Body of pancreas (tissue), 4 donors: ENCODE measurements at regions not wholly inside any gene's neighbourhood (a gene's known extent, or its start where the extent isn't known, plus 50 kb on each side); places are given as distances from the start of the nearest gene placed in this dataset.

ENCODE experiments used
- ATAC-seq: fragments of 150-250 bp; one replicate; pipeline ENCODE4 v1.9.1; 2016
- DNase-seq, 4 donors: peaks; one replicate each; pipeline ENCODE4 v3.0.0-alpha.2; 2019
- H3K27ac ChIP-seq, 4 donors: fragments of 200-600 bp; sonication (generic); 1 replicate in 3 of 4; 2 replicates in 1 of 4; pipeline versions ENCODE4 v1.5.1 to v1.6.1; 2016 to 2019; ENCODE audit warnings: mild to moderate bottlenecking in 1 of 4, mixed read lengths in 1 of 4, moderate library complexity in 1 of 4
- H3K27me3 ChIP-seq, 2 donors: fragments of 200-600 bp; sonication (generic); one replicate each; pipeline ENCODE4 v1.6.0; 2016; ENCODE audit warnings: mild to moderate bottlenecking in 1 of 2
- H3K36me3 ChIP-seq, 2 donors: fragments of 200-600 bp; sonication (generic); replicated peaks in 1 of 2; 2 replicates each; pipeline ENCODE4 v1.5.1; 2016; ENCODE audit warnings: low read depth in 2 of 2; ENCODE audit not compliant: insufficient read depth in 1 of 2
- H3K4me1 ChIP-seq: fragments of 200-600 bp; sonication (generic); one replicate; pipeline ENCODE4 v1.6.0; 2016
- H3K4me3 ChIP-seq, 2 donors: fragments of 200-600 bp; sonication (generic); 1 replicate in 1 of 2; 2 replicates in 1 of 2; pipeline ENCODE4 v1.5.1; 2016 to 2019
- H3K9me3 ChIP-seq, 3 donors: fragments of 200-600 bp; sonication (generic); 1 replicate in 2 of 3; 2 replicates in 1 of 3; pipeline ENCODE4 v1.5.1; 2016
- POLR2A ChIP-seq, 3 donors: fragments of 450-650 bp; IDR thresholded peaks; one replicate each; pipeline ENCODE4 v1.6.1; 2016; ENCODE audit warnings: antibody characterized with exemption in 3 of 3, mild to moderate bottlenecking in 2 of 3
- WGBS, 2 donors: methylation state at CpG; one replicate each; pipeline ENCODE4 v1.1.5; 2017; 5-methylcytosine and 5-hydroxymethylcytosine counted together
- intact Hi-C: fragments of 100-400 bp; cut with DNase I; formaldehyde crosslinking; loops from one replicate; pipeline ENCODE4 v1.15.1; 2023
- TF ChIP-seq, protein P1 (sequence below), 7 experiments: fragments of 450-650 bp in 4 of 7; fragments of 200-600 bp in 3 of 7; sonication (generic) in 3 of 7; IDR thresholded peaks; one replicate each; pipeline ENCODE4 v1.5.1; 2016 to 2019; ENCODE audit warnings: antibody characterized with exemption in 7 of 7

DNA sequence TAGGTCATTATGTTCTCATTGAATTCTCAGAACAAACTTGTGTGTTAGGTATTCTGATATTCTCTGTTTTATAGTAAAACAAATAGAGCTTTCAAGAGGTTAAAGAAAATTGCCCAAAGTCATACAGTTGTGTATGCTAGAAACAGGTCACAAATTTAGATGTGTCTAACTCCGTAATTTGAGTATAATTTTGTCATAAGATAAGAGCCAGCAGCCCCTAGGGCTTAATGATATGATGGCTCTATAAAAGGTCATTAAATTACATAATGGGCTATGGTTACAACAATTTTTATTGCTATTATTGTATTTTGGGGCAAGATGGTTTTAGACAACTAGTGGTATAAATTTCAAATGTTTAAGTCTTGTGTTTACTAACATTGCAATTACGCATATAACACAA lies 701.9 kb downstream of the LUZP2 start:
- DNase-seq (no peak), ATAC-seq (no peak)
- 54 to 56% methylated on average over 2 of the region's 2 CpGs for WGBS, 2 donors
- intact Hi-C loops: no loop called here
- Histone ChIP-seq H3K27ac (no peak overlapping the region), H3K4me3 (no peak overlapping the region), H3K27me3 (no peaks in the 10 kb centered on the region), H3K36me3 (no peaks in the 10 kb centered on the region), H3K4me1 (no peaks in the 10 kb centered on the region), H3K9me3 (no peaks in the 10 kb centered on the region)
- TF ChIP-seq, protein P1, sequence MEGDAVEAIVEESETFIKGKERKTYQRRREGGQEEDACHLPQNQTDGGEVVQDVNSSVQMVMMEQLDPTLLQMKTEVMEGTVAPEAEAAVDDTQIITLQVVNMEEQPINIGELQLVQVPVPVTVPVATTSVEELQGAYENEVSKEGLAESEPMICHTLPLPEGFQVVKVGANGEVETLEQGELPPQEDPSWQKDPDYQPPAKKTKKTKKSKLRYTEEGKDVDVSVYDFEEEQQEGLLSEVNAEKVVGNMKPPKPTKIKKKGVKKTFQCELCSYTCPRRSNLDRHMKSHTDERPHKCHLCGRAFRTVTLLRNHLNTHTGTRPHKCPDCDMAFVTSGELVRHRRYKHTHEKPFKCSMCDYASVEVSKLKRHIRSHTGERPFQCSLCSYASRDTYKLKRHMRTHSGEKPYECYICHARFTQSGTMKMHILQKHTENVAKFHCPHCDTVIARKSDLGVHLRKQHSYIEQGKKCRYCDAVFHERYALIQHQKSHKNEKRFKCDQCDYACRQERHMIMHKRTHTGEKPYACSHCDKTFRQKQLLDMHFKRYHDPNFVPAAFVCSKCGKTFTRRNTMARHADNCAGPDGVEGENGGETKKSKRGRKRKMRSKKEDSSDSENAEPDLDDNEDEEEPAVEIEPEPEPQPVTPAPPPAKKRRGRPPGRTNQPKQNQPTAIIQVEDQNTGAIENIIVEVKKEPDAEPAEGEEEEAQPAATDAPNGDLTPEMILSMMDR (IDR thresholded peaks at IDR 0.05): no peak
- TF ChIP-seq POLR2A (IDR thresholded peaks at IDR 0.05): no peak

DNA sequence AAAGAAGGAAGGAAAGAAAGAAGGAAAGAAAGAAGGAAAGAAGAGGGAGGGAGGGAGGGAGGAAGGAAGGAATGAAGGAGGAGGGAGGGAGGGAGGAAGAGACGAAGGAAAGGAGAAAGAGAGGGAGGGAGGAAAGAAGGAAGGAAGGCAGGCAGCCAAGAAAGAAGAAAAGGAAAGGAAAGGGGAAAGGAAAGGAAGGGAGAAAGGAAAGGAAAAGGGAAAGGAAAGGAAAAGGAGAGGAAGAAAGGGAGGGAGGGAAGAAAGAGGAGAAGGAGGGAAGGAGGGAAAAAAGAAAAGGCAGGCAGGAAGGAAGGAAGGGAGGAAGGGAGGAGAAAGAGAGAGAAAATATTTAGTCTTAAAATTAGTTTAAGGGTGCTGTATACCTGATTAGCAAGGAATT lies 704.1 kb downstream of the LUZP2 start:
- Histone ChIP-seq H3K27ac (no peak overlapping the region), H3K36me3 (no peaks in the 10 kb centered on the region), H3K27me3 (no peaks in the 10 kb centered on the region), H3K4me3 (no peak overlapping the region), H3K9me3 (no peaks in the 10 kb centered on the region), H3K4me1 (no peaks in the 10 kb centered on the region)
- TF ChIP-seq POLR2A (IDR thresholded peaks at IDR 0.05): no peak
- TF ChIP-seq, protein P1 (IDR thresholded peaks at IDR 0.05): no peak
- intact Hi-C loops: no loop called here
- DNase-seq (no peak), ATAC-seq (no peak)
- WGBS, 2 donors: 38 to 50% methylated on average over 1 of the region's 1 CpG

DNA sequence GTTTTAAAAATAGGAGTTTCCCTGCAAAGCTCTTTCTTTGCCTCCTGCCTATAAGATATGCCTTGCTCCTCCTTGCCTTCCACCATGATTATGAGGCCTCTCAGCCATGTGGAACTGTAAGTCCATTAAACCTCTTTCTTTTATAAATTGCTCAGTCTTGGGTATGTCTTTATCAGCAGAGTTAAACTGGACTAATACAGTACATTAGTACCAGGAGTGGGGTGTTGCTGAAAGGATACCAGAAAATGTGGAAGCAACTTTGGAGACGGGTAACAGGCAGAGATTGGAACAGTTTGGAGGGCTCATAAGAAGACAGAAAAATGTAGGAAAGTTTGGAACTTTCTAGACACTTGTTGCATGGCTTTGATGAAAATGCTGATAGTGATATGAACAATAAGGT lies 709.9 kb downstream of the LUZP2 start:
- Histone ChIP-seq H3K9me3 (peaks cover 0 to 5% (median 0%) of the 10 kb centered on the region in 3 donors), H3K27ac (no peak overlapping the region), H3K4me1 (no peaks in the 10 kb centered on the region), H3K36me3 (no peaks in the 10 kb centered on the region), H3K27me3 (no peaks in the 10 kb centered on the region), H3K4me3 (no peak overlapping the region)
- WGBS, 2 donors: 52 to 53% methylated on average over 1 of the region's 1 CpG
- intact Hi-C loops: no loop called here
- TF ChIP-seq POLR2A (IDR thresholded peaks at IDR 0.05): no peak
- TF ChIP-seq, protein P1 (IDR thresholded peaks at IDR 0.05): no peak
- no peak for ATAC-seq
- DNase-seq: no peak

DNA sequence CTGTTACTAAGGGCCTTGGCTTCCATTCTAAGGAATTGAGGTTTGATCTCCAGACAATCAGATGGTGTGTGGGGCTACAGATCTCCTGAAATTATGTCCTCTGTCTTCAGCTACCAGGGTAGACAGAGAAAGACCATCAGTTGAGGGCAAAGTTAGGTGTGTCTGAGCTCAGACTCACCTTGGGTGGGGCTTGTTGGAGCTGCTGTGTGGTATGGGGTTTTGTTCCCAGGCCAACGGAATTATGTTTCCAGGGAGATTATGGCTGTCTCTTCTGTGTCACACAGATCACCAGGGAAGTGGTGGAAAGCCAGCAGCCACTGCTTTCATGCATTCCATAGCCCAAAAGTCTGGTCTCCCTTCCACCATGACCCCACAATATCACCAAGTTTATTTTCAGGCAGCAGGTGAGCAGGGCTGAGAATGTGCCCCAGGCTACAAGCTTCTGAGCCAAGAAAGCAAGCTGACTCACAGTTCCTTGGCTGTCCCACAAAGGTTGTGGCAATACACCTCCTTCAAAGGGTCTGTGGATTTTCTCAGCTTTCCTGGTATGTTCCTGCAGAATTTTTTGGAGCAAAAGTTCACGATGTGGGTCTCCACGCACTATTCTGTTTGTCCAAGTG lies 714.9 kb downstream of the LUZP2 start:
- no peak for TF ChIP-seq POLR2A (IDR thresholded peaks at IDR 0.05)
- TF ChIP-seq, protein P1 (IDR thresholded peaks at IDR 0.05): no peak
- Histone ChIP-seq H3K36me3 (no peaks in the 10 kb centered on the region), H3K4me3 (no peak overlapping the region), H3K4me1 (no peaks in the 10 kb centered on the region), H3K9me3 (peaks cover 0 to 4% (median 0%) of the 10 kb centered on the region in 3 donors), H3K27ac (no peak overlapping the region), H3K27me3 (no peaks in the 10 kb centered on the region)
- 65 to 73% methylated on average over 3 of the region's 3 CpGs for WGBS, 2 donors
- no peak for ATAC-seq
- DNase-seq: no peak
- intact Hi-C loops: no loop called here

DNA sequence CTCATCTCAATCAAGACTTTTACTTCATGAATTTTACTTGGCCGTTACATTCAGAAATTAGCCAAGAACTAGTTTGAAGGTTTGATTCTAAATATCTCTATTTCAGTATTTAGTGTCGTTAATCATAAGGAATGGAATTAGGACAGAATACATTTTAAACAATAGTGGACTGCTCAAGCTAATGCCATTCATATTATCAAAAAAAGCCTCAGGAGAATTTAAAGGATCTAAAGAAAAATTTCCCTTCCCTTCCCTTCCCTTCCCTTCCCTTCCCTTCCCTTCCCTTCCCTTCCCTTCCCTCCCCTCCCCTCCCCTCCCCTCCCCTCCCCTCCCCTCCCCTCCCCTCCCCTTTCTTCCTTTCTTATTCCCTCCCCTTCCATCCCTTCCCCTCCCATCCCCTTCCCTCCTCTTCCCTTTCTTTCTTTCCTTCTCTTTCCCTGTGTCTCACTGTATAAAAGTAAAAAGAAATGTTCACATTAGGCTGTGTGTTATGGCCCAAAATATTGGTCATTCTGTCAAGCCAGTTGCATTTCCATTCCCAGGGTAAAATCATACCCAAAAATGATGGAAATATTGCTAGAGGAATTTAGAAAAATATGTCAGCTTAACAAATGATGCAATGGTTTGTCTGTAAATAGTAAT lies 717.8 kb downstream of the LUZP2 start:
- Histone ChIP-seq H3K36me3 (no peaks in the 10 kb centered on the region), H3K4me3 (no peak overlapping the region), H3K27ac (no peak overlapping the region), H3K27me3 (no peaks in the 10 kb centered on the region), H3K9me3 (no peaks in the 10 kb centered on the region), H3K4me1 (no peaks in the 10 kb centered on the region)
- no peak for ATAC-seq
- intact Hi-C loops: no loop called here
- DNase-seq: no peak
- 71 to 73% methylated on average over 2 of the region's 2 CpGs for WGBS, 2 donors
- TF ChIP-seq POLR2A (IDR thresholded peaks at IDR 0.05): no peak
